ENCODE measurements at regions not wholly inside any gene's neighbourhood (a gene's known extent, or its start where the extent isn't known, plus 50 kb on each side); places are given as distances from the start of the nearest gene placed in this dataset.

DNA sequence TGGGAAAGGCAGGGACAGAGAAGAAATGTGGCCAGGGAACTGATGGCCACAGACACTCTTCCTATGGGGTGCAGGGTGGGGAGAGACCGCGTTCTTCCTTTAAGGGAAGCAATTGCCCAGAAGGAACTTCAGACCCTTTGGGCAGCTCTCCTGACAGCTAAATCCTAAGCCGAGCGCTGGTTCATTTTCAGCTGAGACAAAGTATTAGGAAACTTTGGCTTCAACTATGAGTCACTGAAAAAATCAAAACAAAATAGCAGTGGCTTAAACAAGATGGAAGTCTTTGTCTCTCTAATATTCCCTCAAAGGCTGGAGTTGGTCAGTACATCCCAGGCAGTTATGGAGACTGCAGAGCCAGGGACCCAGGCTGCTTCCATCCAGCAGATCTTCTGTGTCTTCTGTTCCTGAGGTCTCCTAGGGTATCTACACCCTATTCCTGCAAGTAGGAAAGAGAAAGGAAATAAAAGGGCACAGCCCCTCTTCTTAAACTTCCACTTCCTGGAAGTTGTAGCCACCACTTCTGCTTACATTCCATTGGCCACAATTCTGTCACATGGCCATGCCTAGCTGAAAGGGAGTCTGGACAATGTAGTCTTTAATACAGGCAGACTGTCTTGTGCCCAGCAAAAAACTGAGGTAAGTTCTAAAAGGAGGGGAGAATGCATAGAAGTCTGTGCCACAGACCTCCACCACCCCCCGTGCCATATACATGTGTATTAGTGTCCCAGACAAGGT lies 163.5 kb downstream of the KATNAL1 start:
- Histone ChIP-seq H3K4me3 (no peak overlapping the region), H3K4me2 (no peak overlapping the region), H3K27ac (peak overlapping the region; percentile 43 to 85; a peak in 4 of 6 replicates), H3K9me3 (peaks cover 7% of the 10 kb centered on the region; the same call in 2 of the 3 replicates), H3K4me1 (peaks cover 21% of the 10 kb centered on the region)
- FAIRE-seq (no peak), DNase-seq (ENCODE audit: low read depth in 1 of 2, low spot score in 1 of 2) (no peak), ATAC-seq (no peak)
- WGBS (ENCODE audit: missing lambda C conversion rate), result 92% methylated on average over 5 of the region's 5 CpGs
- TF ChIP-seq ZNF302 (CRISPR knock-in tag; IDR thresholded peaks at IDR 0.05) (no peak), REST (IDR thresholded peaks at IDR 0.05) (no peak), HDAC2 (IDR thresholded peaks at IDR 0.05) (no peak), KDM5A (IDR thresholded peaks at IDR 0.05) (no peak), KDM1A (IDR thresholded peaks at IDR 0.05; ENCODE audit: low read depth) (no peak), ZC3H11A (IDR thresholded peaks at IDR 0.05) (no peak), USF2 (IDR thresholded peaks at IDR 0.05) (0 out of 2 replicates have a peak, but pooled peaks have one; percentile 11), RNF2 (IDR thresholded peaks at IDR 0.05; ENCODE audit: borderline replicate concordance, low read depth) (no peak)
- ChIA-PET CTCF (interaction anchor here (0.8 to 6.8 kb wide), 3 partner anchors 8 to 29 kb away, joined by 4 to 69 read pairs (median 4); no protein-coding TSS in a partner anchor), POLR2A (no interaction called here)

DNA sequence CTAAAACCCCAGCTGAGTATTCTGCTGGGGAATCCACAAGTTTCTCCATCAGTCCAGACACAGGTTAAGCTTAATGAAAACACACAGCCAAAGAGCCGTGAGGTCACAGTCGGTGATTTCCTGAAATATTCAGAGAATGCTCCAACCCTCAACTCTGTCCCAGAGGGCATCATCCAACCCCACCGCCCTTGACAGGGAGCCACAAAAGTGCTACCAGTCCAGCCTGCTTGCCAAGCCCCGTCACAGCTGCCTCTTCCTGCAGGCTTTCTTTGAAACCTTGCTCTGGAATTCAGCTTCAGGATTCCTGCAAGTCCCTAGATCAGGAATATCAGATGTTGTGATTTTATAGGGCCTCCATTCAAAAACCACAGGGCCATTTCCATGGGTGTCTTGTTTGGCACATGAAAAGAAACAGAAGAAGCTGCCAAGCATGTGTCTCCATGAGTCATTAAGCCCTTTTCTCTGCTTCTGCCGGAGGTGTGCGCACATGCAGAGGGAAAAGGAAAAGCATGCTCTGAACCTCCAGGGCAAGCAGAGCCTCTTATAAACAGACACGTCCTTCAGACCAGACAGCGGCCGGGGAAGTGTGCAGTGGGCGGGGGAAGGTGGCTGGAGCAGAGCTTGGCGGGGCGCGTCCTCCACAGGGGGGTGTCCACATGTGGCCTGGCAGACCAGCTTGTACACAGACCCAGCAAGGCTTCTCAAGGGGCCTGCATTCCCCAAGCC lies 164.7 kb downstream of the KATNAL1 start:
- Histone ChIP-seq H3K4me3 (no peak overlapping the region), H3K9me3 (peaks cover 7% of the 10 kb centered on the region; the same call in 2 of the 3 replicates), H3K27ac (peak overlapping the region; percentile 43 to 85; a peak in 5 of 6 replicates), H3K4me1 (peaks cover 25% of the 10 kb centered on the region), H3K4me2 (peak overlapping the region; percentile 54)
- FAIRE-seq, result no peak
- 12% methylated on average over 12 of the region's 13 CpGs for WGBS (ENCODE audit: missing lambda C conversion rate)
- ChIA-PET POLR2A (interaction anchor here (1.0 to 1.7 kb wide), 3 partner anchors 10 to 292 kb away, joined by 3 to 4 read pairs (median 4); partner anchors contain the start of genes UBE2L5 and UBL3), CTCF (interaction anchor here (0.6 to 6.8 kb wide), 5 partner anchors 10 to 669 kb away, joined by 3 to 69 read pairs (median 4); no protein-coding TSS in a partner anchor)
- peak; percentile 22 to 39 for DNase-seq (ENCODE audit: low read depth in 1 of 2, low spot score in 1 of 2)
- peak; percentile 79 to 83 for ATAC-seq
- TF ChIP-seq RARB (CRISPR knock-in tag; IDR thresholded peaks at IDR 0.05) (no peak), MAFK (IDR thresholded peaks at IDR 0.05; ENCODE audit: partially characterized antibody) (no peak), POLR2A (IDR thresholded peaks at IDR 0.05; ENCODE audit: low read length) (no peak), CEBPB (IDR thresholded peaks at IDR 0.05) (no peak), CHD2 (IDR thresholded peaks at IDR 0.05; ENCODE audit: low read length, partially characterized antibody) (no peak), HDAC2 (IDR thresholded peaks at IDR 0.05) (no peak), FOSL2 (IDR thresholded peaks at IDR 0.05) (no peak), FOSL2 (CRISPR knock-in tag; IDR thresholded peaks at IDR 0.05) (peak; percentile 41; the same call in 1 of the 2 replicates), BCL3 (IDR thresholded peaks at IDR 0.05) (no peak), HOXA7 (CRISPR knock-in tag; IDR thresholded peaks at IDR 0.05) (no peak), EHMT2 (IDR thresholded peaks at IDR 0.05; ENCODE audit: low read depth) (no peak), EP300 (IDR thresholded peaks at IDR 0.05) (no peak), E2F6 (IDR thresholded peaks at IDR 0.05; ENCODE audit: borderline replicate concordance, low read depth) (no peak), FOSB (CRISPR knock-in tag; IDR thresholded peaks at IDR 0.05) (no peak), JUN (IDR thresholded peaks at IDR 0.05) (no peak), GATA3 (IDR thresholded peaks at IDR 0.05; ENCODE audit: borderline replicate concordance) (no peak), JUNB (IDR thresholded peaks at IDR 0.05) (0 out of 2 replicates have a peak, but pooled peaks have one; percentile 17)
- TF ChIP-seq, protein P1, sequence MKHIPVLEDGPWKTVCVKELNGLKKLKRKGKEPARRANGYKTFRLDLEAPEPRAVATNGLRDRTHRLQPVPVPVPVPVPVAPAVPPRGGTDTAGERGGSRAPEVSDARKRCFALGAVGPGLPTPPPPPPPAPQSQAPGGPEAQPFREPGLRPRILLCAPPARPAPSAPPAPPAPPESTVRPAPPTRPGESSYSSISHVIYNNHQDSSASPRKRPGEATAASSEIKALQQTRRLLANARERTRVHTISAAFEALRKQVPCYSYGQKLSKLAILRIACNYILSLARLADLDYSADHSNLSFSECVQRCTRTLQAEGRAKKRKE (CRISPR knock-in tag; IDR thresholded peaks at IDR 0.05; ENCODE audit: low read depth), result no peak
- TF ChIP-seq, protein P2, sequence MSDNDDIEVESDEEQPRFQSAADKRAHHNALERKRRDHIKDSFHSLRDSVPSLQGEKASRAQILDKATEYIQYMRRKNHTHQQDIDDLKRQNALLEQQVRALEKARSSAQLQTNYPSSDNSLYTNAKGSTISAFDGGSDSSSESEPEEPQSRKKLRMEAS (IDR thresholded peaks at IDR 0.05), result peak; percentile 64; the same call in 1 of the 2 replicates

All from A549 (cell line).